Mesenchymal stem cell (in vitro differentiated cells and primary cell): ENCODE measurements at regions not wholly inside any gene's neighbourhood (a gene's known extent, or its start where the extent isn't known, plus 50 kb on each side); places are given as distances from the start of the nearest gene placed in this dataset.

ENCODE experiments used
- DNase-seq: peaks from one replicate; pipeline ENCODE4 v3.0.0-alpha.2; 2013
- H2AFZ ChIP-seq: one replicate; pipeline ENCODE4 v1.6.1; 2013; ENCODE audit warnings: low read depth, mild to moderate bottlenecking, control low read depth, inconsistent platforms, low read length, moderate library complexity
- H2AK5ac ChIP-seq: 2 replicates; pipeline ENCODE4 v1.6.1; 2013; ENCODE audit warnings: low read length, moderate library complexity, mild to moderate bottlenecking, inconsistent platforms; ENCODE audit not compliant: severe bottlenecking
- H2BK120ac ChIP-seq: one replicate; pipeline ENCODE4 v1.6.1; 2013; ENCODE audit warnings: low read depth, mild to moderate bottlenecking, inconsistent platforms, low read length, moderate library complexity
- H2BK12ac ChIP-seq, 2 experiments: one replicate each; pipeline ENCODE4 v1.6.1; 2013; ENCODE audit warnings: inconsistent platforms in 2 of 2, low read length in 2 of 2, mild to moderate bottlenecking in 2 of 2, moderate library complexity in 2 of 2, control low read depth in 1 of 2
- H2BK15ac ChIP-seq: one replicate; pipeline ENCODE4 v1.6.1; 2013; ENCODE audit warnings: mild to moderate bottlenecking, low read depth, inconsistent platforms; ENCODE audit not compliant: poor library complexity, severe bottlenecking
- H2BK5ac ChIP-seq: 2 replicates; pipeline ENCODE4 v1.6.1; 2013; ENCODE audit warnings: low read depth, mild to moderate bottlenecking, low read length, control low read depth, inconsistent platforms; ENCODE audit not compliant: poor library complexity, severe bottlenecking
- H3K14ac ChIP-seq, 2 experiments: one replicate each; pipeline ENCODE4 v1.6.1; 2013; ENCODE audit warnings: inconsistent platforms in 2 of 2, low read length in 2 of 2, control low read depth in 1 of 2, mild to moderate bottlenecking in 1 of 2, moderate library complexity in 1 of 2
- H3K18ac ChIP-seq, 2 experiments: one replicate each; pipeline ENCODE4 v1.6.1; 2013; ENCODE audit warnings: inconsistent platforms in 2 of 2, low read length in 2 of 2, control low read depth in 1 of 2, low read depth in 1 of 2, mild to moderate bottlenecking in 1 of 2
- H3K23ac ChIP-seq, 2 experiments: one replicate each; pipeline ENCODE4 v1.6.1; 2013; ENCODE audit warnings: inconsistent platforms in 2 of 2, low read length in 2 of 2, mild to moderate bottlenecking in 2 of 2, moderate library complexity in 2 of 2, control low read depth in 1 of 2
- H3K27ac ChIP-seq: 2 replicates; pipeline ENCODE4 v1.5.1; 2013; ENCODE audit warnings: mild to moderate bottlenecking, moderate library complexity, low read length, control low read depth, inconsistent platforms; ENCODE audit not compliant: poor library complexity, severe bottlenecking
- H3K27me3 ChIP-seq, 2 experiments: 2 replicates each; pipeline versions ENCODE4 v1.6.1 to v1.7.0; 2013; ENCODE audit warnings: low read length in 2 of 2, mild to moderate bottlenecking in 2 of 2, moderate library complexity in 2 of 2, control low read depth in 1 of 2, inconsistent platforms in 1 of 2; ENCODE audit not compliant: control insufficient read depth in 1 of 2, insufficient read depth in 1 of 2
- H3K36me3 ChIP-seq, 2 experiments: 2 replicates each; pipeline versions ENCODE4 v1.6.1 to v1.7.0; 2013; ENCODE audit warnings: low read length in 2 of 2, control low read depth in 1 of 2, inconsistent platforms in 1 of 2, low read depth in 1 of 2, mild to moderate bottlenecking in 1 of 2; ENCODE audit not compliant: insufficient read depth in 2 of 2, control insufficient read depth in 1 of 2
- H3K4ac ChIP-seq, 2 experiments: one replicate each; pipeline ENCODE4 v1.6.1; 2013; ENCODE audit warnings: inconsistent platforms in 2 of 2, low read length in 2 of 2, mild to moderate bottlenecking in 2 of 2, moderate library complexity in 2 of 2, control low read depth in 1 of 2, low read depth in 1 of 2
- H3K4me1 ChIP-seq: 2 replicates; pipeline ENCODE4 v1.6.1; 2013; ENCODE audit warnings: low read depth, low read length, control low read depth; ENCODE audit not compliant: control insufficient read depth, insufficient read depth
- H3K4me2 ChIP-seq: 2 replicates; pipeline ENCODE4 v1.6.1; 2013; ENCODE audit warnings: low read length, mild to moderate bottlenecking, inconsistent platforms; ENCODE audit not compliant: poor library complexity, severe bottlenecking
- H3K4me3 ChIP-seq, 2 experiments: 2 replicates each; pipeline versions ENCODE4 v1.5.1 to v1.7.0; 2013; ENCODE audit warnings: low read length in 2 of 2, mild to moderate bottlenecking in 2 of 2, control low read depth in 1 of 2, low read depth in 1 of 2; ENCODE audit not compliant: insufficient read depth in 1 of 2
- H3K79me1 ChIP-seq: replicated peaks from 2 replicates; pipeline ENCODE4 v1.6.1; 2013; ENCODE audit warnings: mild to moderate bottlenecking, control low read depth, low read length, inconsistent platforms; ENCODE audit not compliant: poor library complexity, severe bottlenecking
- H3K9ac ChIP-seq: 2 replicates; pipeline ENCODE4 v1.7.0; 2013; ENCODE audit warnings: mild to moderate bottlenecking, low read length, moderate library complexity
- H3K9me3 ChIP-seq: 2 replicates; pipeline ENCODE4 v1.7.0; 2013; ENCODE audit warnings: mild to moderate bottlenecking, low read length; ENCODE audit not compliant: control insufficient read depth
- H4K8ac ChIP-seq: one replicate; pipeline ENCODE4 v1.6.1; 2013; ENCODE audit warnings: inconsistent platforms, mild to moderate bottlenecking, low read length, moderate library complexity
- H4K91ac ChIP-seq: one replicate; pipeline ENCODE4 v1.6.1; 2013; ENCODE audit warnings: mild to moderate bottlenecking, low read length, inconsistent platforms
- WGBS: methylation state at CpG from one replicate; pipeline ENCODE4 v1.1.7; 2013; ENCODE audit warnings: mixed read lengths; 5-methylcytosine and 5-hydroxymethylcytosine counted together

- no peak overlapping the region for H2BK120ac ChIP-seq
- no peak overlapping the region for H3K27ac ChIP-seq
- H3K36me3 ChIP-seq = no peaks in the 10 kb centered on the region
- H3K4me2 ChIP-seq = no peak overlapping the region
- no peak overlapping the region for H3K18ac ChIP-seq
- DNase-seq = no peak
- no peak overlapping the region for H3K14ac ChIP-seq
- no peak overlapping the region for H2AFZ ChIP-seq
- no peak overlapping the region for H3K4ac ChIP-seq
- peaks cover 15% of the 10 kb centered on the region for H3K9me3 ChIP-seq
- H2BK12ac ChIP-seq = no peak overlapping the region
- H4K91ac ChIP-seq = no peak overlapping the region
- H3K79me1 ChIP-seq = no peaks in the 10 kb centered on the region
- no peaks in the 10 kb centered on the region for H3K27me3 ChIP-seq
- H3K9ac ChIP-seq = no peak overlapping the region
- WGBS = 100% methylated on average over 1 of the region's 2 CpGs
- no peaks in the 10 kb centered on the region for H3K4me1 ChIP-seq
- no peak overlapping the region for H2BK5ac ChIP-seq
- H3K4me3 ChIP-seq = no peak overlapping the region
- H3K23ac ChIP-seq = no peak overlapping the region
- H2BK15ac ChIP-seq = no peak overlapping the region
- H4K8ac ChIP-seq = no peak overlapping the region
- no peak overlapping the region for H2AK5ac ChIP-seq
These were observed 802.6 kb downstream of the PDHA2 start for GRCh38 chr4:96642490-96642889.

GRCh38 chr4:96646146-96646545 lies 806.3 kb downstream of the PDHA2 start:
- H3K79me1 ChIP-seq = no peaks in the 10 kb centered on the region
- H4K8ac ChIP-seq = no peak overlapping the region
- H2BK15ac ChIP-seq = no peak overlapping the region
- no peak overlapping the region for H3K4me2 ChIP-seq
- H3K9me3 ChIP-seq = peaks cover 15% of the 10 kb centered on the region
- H3K4me3 ChIP-seq = no peak overlapping the region
- H3K4me1 ChIP-seq = no peaks in the 10 kb centered on the region
- H2BK120ac ChIP-seq = no peak overlapping the region
- H3K36me3 ChIP-seq = no peaks in the 10 kb centered on the region
- H3K14ac ChIP-seq = no peak overlapping the region
- no peak overlapping the region for H2AK5ac ChIP-seq
- H3K27me3 ChIP-seq = no peaks in the 10 kb centered on the region
- no peak overlapping the region for H3K4ac ChIP-seq
- H3K18ac ChIP-seq = no peak overlapping the region
- no CpG with 5 or more reads among the region's 1 CpG for WGBS
- H4K91ac ChIP-seq = no peak overlapping the region
- H3K27ac ChIP-seq = no peak overlapping the region
- no peak overlapping the region for H2AFZ ChIP-seq
- no peak for DNase-seq
- H3K23ac ChIP-seq = no peak overlapping the region
- H2BK5ac ChIP-seq = no peak overlapping the region
- H2BK12ac ChIP-seq = no peak overlapping the region
- H3K9ac ChIP-seq = no peak overlapping the region

GRCh38 chr4:96649536-96649935 lies 809.6 kb downstream of the PDHA2 start:
- Histone ChIP-seq H3K9ac (no peak overlapping the region), H3K36me3 (no peaks in the 10 kb centered on the region), H2BK5ac (no peak overlapping the region), H3K27me3 (no peaks in the 10 kb centered on the region), H4K8ac (no peak overlapping the region), H3K23ac (no peak overlapping the region), H3K4me3 (no peak overlapping the region), H3K27ac (no peak overlapping the region), H4K91ac (no peak overlapping the region), H3K4me2 (no peak overlapping the region), H3K18ac (no peak overlapping the region), H2AK5ac (no peak overlapping the region), H3K4me1 (no peaks in the 10 kb centered on the region), H3K4ac (no peak overlapping the region), H2BK12ac (no peak overlapping the region), H2BK120ac (no peak overlapping the region), H3K79me1 (no peaks in the 10 kb centered on the region), H3K14ac (no peak overlapping the region), H2BK15ac (no peak overlapping the region), H3K9me3 (peaks cover 15% of the 10 kb centered on the region), H2AFZ (no peak overlapping the region)
- DNase-seq = peak; percentile 46
- 7% methylated on average over 1 of the region's 1 CpG for WGBS

GRCh38 chr4:96652158-96652557 lies 812.3 kb downstream of the PDHA2 start:
- Histone ChIP-seq H2BK5ac (no peak overlapping the region), H3K18ac (no peak overlapping the region), H2BK120ac (no peak overlapping the region), H3K23ac (no peak overlapping the region), H4K91ac (no peak overlapping the region), H3K9me3 (peaks cover 2% of the 10 kb centered on the region), H2BK15ac (no peak overlapping the region), H3K9ac (no peak overlapping the region), H3K4ac (no peak overlapping the region), H3K4me2 (no peak overlapping the region), H3K36me3 (no peaks in the 10 kb centered on the region), H3K14ac (no peak overlapping the region), H3K4me1 (no peaks in the 10 kb centered on the region), H3K27me3 (no peaks in the 10 kb centered on the region), H2BK12ac (no peak overlapping the region), H4K8ac (no peak overlapping the region), H3K4me3 (no peak overlapping the region), H3K79me1 (no peaks in the 10 kb centered on the region), H2AFZ (no peak overlapping the region), H3K27ac (no peak overlapping the region), H2AK5ac (no peak overlapping the region)
- WGBS = no CpG with 5 or more reads among the region's 1 CpG
- DNase-seq = peak; percentile 8
